Type B pancreatic cell (in vitro differentiated cells): ENCODE measurements at regions not wholly inside any gene's neighbourhood (a gene's known extent, or its start where the extent isn't known, plus 50 kb on each side); places are given as distances from the start of the nearest gene placed in this dataset.

Experiments used
- DNase-seq: peaks from one replicate; pipeline ENCODE4 v3.0.0; 2021; ENCODE audit warnings: mixed read lengths; ENCODE audit not compliant: unreplicated experiment; ENCODE audit errors: extremely low spot score
- H3K27ac Mint-ChIP-seq: 2 replicates; pipeline ENCODE4 v1.8.0; 2021; ENCODE audit warnings: mild to moderate bottlenecking, mixed read lengths
- H3K27me3 Mint-ChIP-seq: 2 replicates; pipeline ENCODE4 v1.8.0; 2021; ENCODE audit warnings: mixed read lengths
- H3K36me3 Mint-ChIP-seq: 2 replicates; pipeline ENCODE4 v1.8.0; 2021; ENCODE audit warnings: mixed read lengths
- H3K4me1 Mint-ChIP-seq: one replicate; pipeline ENCODE4 v1.8.0; 2021; ENCODE audit warnings: mixed read lengths; ENCODE audit not compliant: unreplicated experiment
- H3K4me3 Mint-ChIP-seq: 2 replicates; pipeline ENCODE4 v1.8.0; 2021; ENCODE audit warnings: mild to moderate bottlenecking, mixed read lengths
- H3K9me3 Mint-ChIP-seq: 2 replicates; pipeline ENCODE4 v1.8.0; 2021; ENCODE audit warnings: mixed read lengths
- TF ChIP-seq, protein P1 (sequence below): fragments of 200-600 bp; sonication (generic); conservative IDR thresholded peaks from 2 replicates; pipeline ENCODE4 v1.5.0; 2021; ENCODE audit warnings: antibody characterized with exemption, mild to moderate bottlenecking

DNA sequence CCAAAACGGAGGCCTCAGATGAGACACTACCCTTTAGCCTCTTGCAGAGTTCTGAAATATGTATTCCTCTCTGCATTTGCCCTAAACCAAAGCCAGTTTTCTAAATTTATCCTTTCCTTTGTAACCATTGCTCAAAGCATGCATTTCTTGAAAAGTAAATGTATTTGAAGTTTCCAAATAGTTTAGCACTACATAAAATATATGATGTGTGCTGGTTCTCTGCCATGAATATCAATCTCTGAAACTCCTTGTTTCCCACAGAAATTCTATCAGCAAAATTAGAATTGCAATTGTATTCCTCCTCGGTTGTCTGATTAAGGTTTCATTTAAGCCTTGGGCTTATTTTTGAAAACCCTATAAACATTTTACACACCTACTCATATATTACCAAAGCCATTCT, 137.1 kb upstream of the SYT6 start:
- no peak overlapping the region for H3K4me3 Mint-ChIP-seq
- H3K27ac Mint-ChIP-seq: no peak overlapping the region
- TF ChIP-seq, protein P1, sequence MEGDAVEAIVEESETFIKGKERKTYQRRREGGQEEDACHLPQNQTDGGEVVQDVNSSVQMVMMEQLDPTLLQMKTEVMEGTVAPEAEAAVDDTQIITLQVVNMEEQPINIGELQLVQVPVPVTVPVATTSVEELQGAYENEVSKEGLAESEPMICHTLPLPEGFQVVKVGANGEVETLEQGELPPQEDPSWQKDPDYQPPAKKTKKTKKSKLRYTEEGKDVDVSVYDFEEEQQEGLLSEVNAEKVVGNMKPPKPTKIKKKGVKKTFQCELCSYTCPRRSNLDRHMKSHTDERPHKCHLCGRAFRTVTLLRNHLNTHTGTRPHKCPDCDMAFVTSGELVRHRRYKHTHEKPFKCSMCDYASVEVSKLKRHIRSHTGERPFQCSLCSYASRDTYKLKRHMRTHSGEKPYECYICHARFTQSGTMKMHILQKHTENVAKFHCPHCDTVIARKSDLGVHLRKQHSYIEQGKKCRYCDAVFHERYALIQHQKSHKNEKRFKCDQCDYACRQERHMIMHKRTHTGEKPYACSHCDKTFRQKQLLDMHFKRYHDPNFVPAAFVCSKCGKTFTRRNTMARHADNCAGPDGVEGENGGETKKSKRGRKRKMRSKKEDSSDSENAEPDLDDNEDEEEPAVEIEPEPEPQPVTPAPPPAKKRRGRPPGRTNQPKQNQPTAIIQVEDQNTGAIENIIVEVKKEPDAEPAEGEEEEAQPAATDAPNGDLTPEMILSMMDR: no peak
- DNase-seq: no peak
- H3K4me1 Mint-ChIP-seq: no peaks in the 10 kb centered on the region
- H3K36me3 Mint-ChIP-seq: no peaks in the 10 kb centered on the region
- no peaks in the 10 kb centered on the region for H3K27me3 Mint-ChIP-seq
- H3K9me3 Mint-ChIP-seq: no peaks in the 10 kb centered on the region

DNA sequence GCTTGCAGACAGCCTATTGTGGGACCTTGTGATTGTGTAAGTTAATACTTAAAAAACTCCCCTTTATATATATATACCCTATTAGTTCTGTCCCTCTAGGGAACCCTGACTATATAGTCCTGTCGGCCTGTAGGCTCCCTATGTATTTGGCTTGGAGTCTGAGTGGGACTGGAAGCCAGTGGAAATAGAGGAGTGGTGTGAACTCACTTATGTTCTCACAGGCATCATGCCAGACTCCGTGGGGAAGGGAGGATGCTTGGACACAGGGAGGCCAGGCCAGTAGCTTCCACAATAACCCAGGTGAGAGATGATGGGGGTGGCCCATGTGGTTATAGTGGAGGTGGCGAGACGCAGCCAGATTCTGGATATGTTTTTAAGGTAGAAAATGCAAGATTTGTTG, 136.7 kb upstream of the SYT6 start:
- no peaks in the 10 kb centered on the region for H3K4me1 Mint-ChIP-seq
- no peak overlapping the region for H3K27ac Mint-ChIP-seq
- no peaks in the 10 kb centered on the region for H3K27me3 Mint-ChIP-seq
- no peaks in the 10 kb centered on the region for H3K9me3 Mint-ChIP-seq
- H3K36me3 Mint-ChIP-seq: no peaks in the 10 kb centered on the region
- DNase-seq: no peak
- TF ChIP-seq, protein P1: no peak
- no peak overlapping the region for H3K4me3 Mint-ChIP-seq

DNA sequence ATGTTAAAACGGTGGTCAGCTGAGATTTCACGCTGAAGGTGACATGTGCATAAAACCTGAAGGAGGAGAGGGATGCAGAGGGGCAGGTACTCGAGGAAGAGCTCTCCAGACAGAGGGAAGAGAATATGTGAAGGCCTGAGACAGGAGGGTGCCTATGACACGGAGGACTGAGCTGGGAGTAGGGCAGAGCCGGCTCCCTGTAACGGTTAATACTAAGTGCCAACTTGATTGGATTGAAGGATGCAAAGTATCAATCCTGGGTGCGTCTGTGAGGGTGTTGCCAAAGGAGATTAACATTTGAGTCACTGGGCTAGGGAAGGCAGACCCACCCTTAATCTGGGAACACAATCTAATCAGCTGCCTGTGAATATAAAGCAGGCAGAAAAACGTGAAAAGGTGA, 136.2 kb upstream of the SYT6 start:
- TF ChIP-seq, protein P1: no peak
- H3K27me3 Mint-ChIP-seq: peaks cover 3% of the 10 kb centered on the region
- H3K36me3 Mint-ChIP-seq: no peaks in the 10 kb centered on the region
- H3K27ac Mint-ChIP-seq: no peak overlapping the region
- H3K4me1 Mint-ChIP-seq: no peaks in the 10 kb centered on the region
- no peak overlapping the region for H3K4me3 Mint-ChIP-seq
- no peaks in the 10 kb centered on the region for H3K9me3 Mint-ChIP-seq
- DNase-seq: no peak

DNA sequence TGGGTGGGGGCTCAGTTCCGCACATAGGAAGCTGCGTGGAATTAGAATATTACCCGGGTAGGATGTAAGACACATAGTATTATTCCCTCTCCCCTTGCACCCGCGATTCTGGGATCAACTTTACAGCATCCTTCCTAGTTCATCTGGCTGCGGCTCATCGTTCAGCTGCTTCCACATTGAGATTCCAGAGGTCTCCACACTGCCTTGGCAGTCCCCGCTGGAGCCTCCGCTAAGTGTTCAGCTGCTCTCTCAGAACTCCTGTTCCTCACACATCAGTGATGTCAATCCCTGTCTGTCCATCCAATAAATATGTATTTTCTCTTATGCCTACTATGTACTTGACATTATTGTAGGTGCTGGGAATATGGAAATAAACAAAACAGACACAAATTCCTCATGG, 135.6 kb upstream of the SYT6 start:
- no peak for DNase-seq
- H3K27me3 Mint-ChIP-seq: peaks cover 3% of the 10 kb centered on the region
- no peaks in the 10 kb centered on the region for H3K9me3 Mint-ChIP-seq
- no peak overlapping the region for H3K27ac Mint-ChIP-seq
- no peaks in the 10 kb centered on the region for H3K36me3 Mint-ChIP-seq
- no peak overlapping the region for H3K4me3 Mint-ChIP-seq
- TF ChIP-seq, protein P1: no peak
- H3K4me1 Mint-ChIP-seq: no peaks in the 10 kb centered on the region

DNA sequence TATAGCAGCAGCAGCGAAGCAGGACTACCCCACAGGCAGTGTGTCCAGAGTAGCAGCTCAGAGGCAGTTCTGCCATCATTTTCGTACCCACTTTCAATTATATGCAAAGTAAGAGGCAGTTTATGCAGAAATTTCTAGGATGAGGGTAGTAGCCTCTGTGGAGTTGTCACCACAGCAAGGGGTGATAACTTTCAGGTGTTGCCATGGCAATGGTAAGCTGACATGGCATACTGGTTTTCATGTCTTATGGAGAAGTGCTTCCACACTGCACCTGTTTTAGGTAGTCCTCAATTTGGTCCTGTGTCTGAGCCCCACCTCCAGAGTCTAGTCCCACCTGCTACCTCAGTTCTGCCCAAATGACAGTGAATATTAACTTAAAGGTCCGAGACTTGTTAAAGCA, 133.3 kb upstream of the SYT6 start:
- Mint-ChIP-seq H3K4me3 (no peak overlapping the region), H3K4me1 (no peaks in the 10 kb centered on the region), H3K36me3 (no peaks in the 10 kb centered on the region), H3K27ac (no peak overlapping the region), H3K27me3 (peaks cover 3% of the 10 kb centered on the region), H3K9me3 (no peaks in the 10 kb centered on the region)
- TF ChIP-seq, protein P1: no peak
- DNase-seq: no peak

DNA sequence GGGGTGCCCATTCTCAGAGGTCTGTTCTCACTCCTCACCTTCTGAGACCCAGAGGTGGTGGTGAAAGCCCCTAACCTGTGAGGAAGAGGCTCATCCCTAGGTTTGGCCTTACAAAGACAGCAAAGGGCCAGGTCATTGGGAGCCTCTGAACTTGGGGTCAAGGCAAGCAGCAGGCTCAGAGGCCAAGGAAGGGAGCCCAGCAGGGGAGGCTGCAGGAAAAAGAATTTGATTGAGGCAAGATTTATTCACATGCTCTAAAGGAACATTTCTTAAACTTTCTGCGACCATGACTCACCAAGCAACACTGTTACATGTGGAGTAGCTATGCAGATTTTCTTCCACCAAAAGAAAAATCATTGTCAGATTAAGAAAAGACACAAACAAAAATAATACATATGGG, 132.5 kb upstream of the SYT6 start:
- Mint-ChIP-seq H3K4me3 (no peak overlapping the region), H3K36me3 (no peaks in the 10 kb centered on the region), H3K27me3 (peaks cover 3% of the 10 kb centered on the region), H3K27ac (no peak overlapping the region), H3K4me1 (no peaks in the 10 kb centered on the region), H3K9me3 (no peaks in the 10 kb centered on the region)
- no peak for DNase-seq
- TF ChIP-seq, protein P1: no peak
